Left ventricle myocardium inferior (tissue), 1 donor: ENCODE measurements at regions not wholly inside any gene's neighbourhood (a gene's known extent, or its start where the extent isn't known, plus 50 kb on each side); places are given as distances from the start of the nearest gene placed in this dataset.
"Not testable (repeated sequence)": the region's sequence is repeated elsewhere in the genome, so short reads cannot be mapped to it uniquely, and the experiment has no call there.

ENCODE experiments used
- DNase-seq: peaks from one replicate; pipeline ENCODE4 v3.0.0-alpha.2; 2020
- H3K27ac ChIP-seq: fragments of 200-600 bp; replicated peaks from 2 replicates; pipeline ENCODE4 v1.8.0; 2021
- H3K27me3 ChIP-seq: fragments of 200-600 bp; 2 replicates; pipeline ENCODE4 v1.8.0; 2021; ENCODE audit warnings: low read depth
- H3K36me3 ChIP-seq: fragments of 200-600 bp; 2 replicates; pipeline ENCODE4 v1.8.0; 2021
- H3K4me1 ChIP-seq: fragments of 200-600 bp; 2 replicates; pipeline ENCODE4 v1.8.0; 2021
- H3K4me3 ChIP-seq: fragments of 200-600 bp; 2 replicates; pipeline ENCODE4 v1.8.0; 2021; ENCODE audit warnings: mild to moderate bottlenecking, moderate library complexity
- H3K9me3 ChIP-seq: fragments of 200-600 bp; replicated peaks from 2 replicates; pipeline ENCODE4 v1.8.0; 2021
- CTCF ChIP-seq: fragments of 200-600 bp; IDR thresholded peaks from 2 replicates; pipeline ENCODE4 v1.8.0; 2021; ENCODE audit warnings: antibody characterized with exemption, mild to moderate bottlenecking, borderline replicate concordance
- intact Hi-C: fragments of 100-400 bp; cut with micrococcal nuclease; formaldehyde crosslinking; loops from one replicate; pipeline ENCODE4 v1.11.0; 2022
- donor health status: DM: no; HTN: yes; CAD: no; lungs with severe emphysema.

- no peak for DNase-seq
- H3K36me3 ChIP-seq: no peaks in the 10 kb centered on the region
- peaks cover 34% of the 10 kb centered on the region for H3K27me3 ChIP-seq
- H3K27ac ChIP-seq: no peak overlapping the region
- intact Hi-C loops: no loop called here
- no peaks in the 10 kb centered on the region for H3K4me1 ChIP-seq
- no peaks in the 10 kb centered on the region for H3K9me3 ChIP-seq
- H3K4me3 ChIP-seq: no peak overlapping the region
- TF ChIP-seq CTCF: no peak
Observed at GRCh38 chr6:159527351-159527750, 165.7 kb downstream of the SOD2 start.

GRCh38 chr6:159525445-159526025 lies 167.5 kb downstream of the SOD2 start:
- intact Hi-C loops: no loop called here
- H3K27ac ChIP-seq: no peak overlapping the region
- H3K4me1 ChIP-seq: no peaks in the 10 kb centered on the region
- no peak for DNase-seq
- H3K4me3 ChIP-seq: no peak overlapping the region
- H3K9me3 ChIP-seq: no peaks in the 10 kb centered on the region
- no peak for TF ChIP-seq CTCF
- H3K36me3 ChIP-seq: no peaks in the 10 kb centered on the region
- peaks cover 34% of the 10 kb centered on the region for H3K27me3 ChIP-seq

- H3K27me3 ChIP-seq: peaks cover 27% of the 10 kb centered on the region
- H3K4me3 ChIP-seq: no peak overlapping the region
- TF ChIP-seq CTCF: no peak
- H3K27ac ChIP-seq: no peak overlapping the region
- no peak for DNase-seq
- no peaks in the 10 kb centered on the region for H3K9me3 ChIP-seq
- intact Hi-C loops: no loop called here
- no peaks in the 10 kb centered on the region for H3K36me3 ChIP-seq
- no peaks in the 10 kb centered on the region for H3K4me1 ChIP-seq
Observed at GRCh38 chr6:159522877-159523547, 170.0 kb downstream of the SOD2 start.

- no peak overlapping the region for H3K4me3 ChIP-seq
- H3K36me3 ChIP-seq: no peaks in the 10 kb centered on the region
- intact Hi-C loops: no loop called here
- TF ChIP-seq CTCF: no peak
- H3K9me3 ChIP-seq: no peaks in the 10 kb centered on the region
- DNase-seq: no peak
- H3K27ac ChIP-seq: no peak overlapping the region
- H3K4me1 ChIP-seq: no peaks in the 10 kb centered on the region
- peaks cover 27% of the 10 kb centered on the region for H3K27me3 ChIP-seq
Observed at GRCh38 chr6:159521962-159522361, 171.1 kb downstream of the SOD2 start.

GRCh38 chr6:159520002-159520401 lies 173.0 kb downstream of the SOD2 start:
- H3K4me1 ChIP-seq: no peaks in the 10 kb centered on the region
- TF ChIP-seq CTCF: no peak
- peaks cover 18% of the 10 kb centered on the region for H3K9me3 ChIP-seq
- intact Hi-C loops: no loop called here
- no peak for DNase-seq
- H3K27ac ChIP-seq: no peak overlapping the region
- no peaks in the 10 kb centered on the region for H3K36me3 ChIP-seq
- no peak overlapping the region for H3K4me3 ChIP-seq
- peaks cover 17% of the 10 kb centered on the region for H3K27me3 ChIP-seq

- H3K4me1 ChIP-seq, H3K36me3 ChIP-seq, DNase-seq, intact Hi-C loops, H3K27ac ChIP-seq, H3K4me3 ChIP-seq: not testable (repeated sequence)
- Histone ChIP-seq H3K27me3 (peaks cover 15% of the 10 kb centered on the region), H3K9me3 (peaks cover 18% of the 10 kb centered on the region)
Observed at GRCh38 chr6:159515811-159516210, 177.2 kb downstream of the SOD2 start.
